HG03432 (cell line): ENCODE measurements at regions not wholly inside any gene's neighbourhood (a gene's known extent, or its start where the extent isn't known, plus 50 kb on each side); places are given as distances from the start of the nearest gene placed in this dataset.
A peak's percentile ranks its signal among the peaks of the same experiment; 100 is the strongest.

Experiments
- ATAC-seq: cut with Tn5 transposase; IDR thresholded peaks from one replicate; pipeline ENCODE4 v1.9.1; 2021; ENCODE audit warnings: mild to moderate bottlenecking, moderate library complexity; ENCODE audit not compliant: unreplicated experiment

GRCh38 chr5:159833846-159834245 is 82.4 kb upstream of the ADRA1B start:
- ATAC-seq: no peak

- no peak for ATAC-seq
These were observed 80.7 kb upstream of the ADRA1B start for GRCh38 chr5:159835548-159835947.

- no peak for ATAC-seq
These were observed 79.6 kb upstream of the ADRA1B start for GRCh38 chr5:159836691-159837090.

- ATAC-seq: no peak
These were observed 78.4 kb upstream of the ADRA1B start for GRCh38 chr5:159837860-159838259.

DNA sequence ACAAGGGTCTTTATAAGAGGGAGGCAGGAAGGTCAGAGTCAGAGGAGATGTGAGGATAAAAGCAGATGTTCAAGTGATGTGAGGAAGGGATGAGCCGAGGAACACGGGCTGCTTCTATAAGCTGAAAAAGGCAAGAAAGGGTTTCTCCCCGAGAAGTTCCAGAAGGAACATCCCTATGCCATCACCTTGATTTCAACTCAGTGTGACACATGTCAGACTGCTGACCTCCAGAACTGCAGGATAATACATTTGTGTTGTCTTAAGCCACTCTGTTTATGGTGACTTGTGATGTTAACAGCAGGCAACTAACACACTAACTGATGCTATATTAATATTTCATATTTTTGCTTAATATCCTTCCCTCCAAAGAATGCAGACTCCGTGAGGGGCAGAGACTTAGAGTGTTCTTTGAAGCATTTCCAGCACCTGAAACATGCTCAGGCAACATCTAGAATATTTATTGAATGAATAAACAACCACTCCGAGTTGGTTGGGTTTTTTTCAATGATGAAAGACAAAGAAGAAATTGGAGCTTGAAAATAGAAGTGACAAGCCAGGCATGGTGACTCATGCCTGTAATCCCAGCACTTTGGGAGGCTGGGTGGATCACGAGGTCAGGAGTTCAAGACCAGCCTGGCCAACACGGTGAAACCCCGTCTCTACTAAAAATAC is 77.6 kb upstream of the ADRA1B start:
- no peak for ATAC-seq

DNA sequence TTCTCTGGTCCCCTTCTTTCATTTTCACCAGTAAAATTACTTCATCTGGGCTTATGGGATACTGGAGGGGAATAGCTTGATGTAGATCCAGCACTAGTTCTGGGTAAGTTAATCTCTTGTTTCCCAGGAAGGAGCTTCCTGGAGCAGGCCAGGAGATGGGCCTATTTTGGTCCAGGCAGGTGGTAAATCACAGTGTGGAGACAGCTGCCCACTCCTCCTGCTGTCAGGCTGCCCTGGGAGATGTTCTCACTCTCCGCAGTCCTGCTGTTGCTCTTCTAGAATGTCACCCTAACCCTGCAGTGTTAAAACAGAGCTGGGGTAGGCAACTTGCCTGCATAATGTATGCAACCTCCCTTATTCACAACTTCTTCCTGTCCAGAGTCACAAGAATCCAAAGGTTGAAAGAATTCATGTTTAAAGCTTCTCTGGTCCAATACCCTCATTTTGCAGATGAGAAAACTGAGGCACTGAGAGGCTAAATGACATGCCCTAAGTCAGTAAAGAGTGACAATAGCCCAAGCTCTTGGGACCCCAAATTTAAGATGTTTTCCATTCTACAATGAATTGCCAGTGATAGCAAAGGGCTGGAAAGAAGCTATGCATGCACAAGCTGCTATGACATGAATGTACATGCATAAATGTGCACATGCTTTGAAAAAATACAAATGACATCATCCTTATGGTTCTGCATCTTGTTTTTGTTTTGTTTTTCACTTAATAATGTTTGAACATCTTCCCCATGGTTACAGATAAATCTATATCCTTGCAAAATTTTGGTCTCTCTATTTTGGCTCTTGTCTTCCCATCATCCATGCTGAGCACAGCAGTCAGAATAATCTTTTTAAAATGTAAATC is 71.8 kb upstream of the ADRA1B start:
- no peak for ATAC-seq

- ATAC-seq: no peak
These were observed 66.7 kb upstream of the ADRA1B start for GRCh38 chr5:159849437-159850083.

GRCh38 chr5:159850160-159850559 is 66.1 kb upstream of the ADRA1B start:
- no peak for ATAC-seq

DNA sequence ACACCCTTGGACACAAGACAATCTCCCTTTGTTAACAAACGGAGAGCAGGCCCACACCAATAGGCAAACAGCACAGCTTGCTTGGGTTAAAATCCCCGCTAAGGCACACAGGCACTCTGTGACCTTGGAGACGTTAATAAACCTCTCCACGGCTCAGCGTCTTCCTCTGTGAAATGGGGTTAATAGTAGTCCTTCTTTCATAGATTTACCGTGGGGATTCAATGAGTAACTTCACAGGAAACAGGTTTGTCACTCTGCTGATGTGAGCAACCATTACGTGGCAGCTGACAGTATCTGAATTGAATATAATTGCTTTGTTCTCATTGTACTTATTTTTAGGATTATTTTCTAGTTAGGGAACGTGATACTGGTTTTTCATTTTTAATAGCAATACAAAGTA is 65.2 kb upstream of the ADRA1B start:
- no peak for ATAC-seq

DNA sequence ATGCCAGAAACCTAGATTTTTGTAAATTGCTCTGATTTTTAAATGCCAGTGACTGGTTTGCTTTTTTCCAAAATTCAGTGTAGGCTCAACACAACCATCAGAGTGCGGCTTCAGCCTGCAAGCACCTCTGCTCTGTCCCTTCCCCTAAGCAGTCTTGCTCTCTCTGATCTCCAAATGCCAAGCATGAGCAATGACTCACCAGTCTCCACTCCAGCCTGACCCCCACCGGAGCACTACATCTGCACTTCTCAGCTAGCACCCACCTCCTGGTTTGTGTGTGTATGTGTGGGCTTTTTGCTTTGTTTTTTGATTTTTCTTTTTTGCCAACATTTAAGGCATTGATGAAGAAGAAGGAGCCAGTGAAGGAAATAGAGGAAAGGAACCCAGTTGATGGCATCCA is 61.4 kb upstream of the ADRA1B start:
- no peak for ATAC-seq

GRCh38 chr5:159855476-159856191 is 60.6 kb upstream of the ADRA1B start:
- ATAC-seq: no peak

DNA sequence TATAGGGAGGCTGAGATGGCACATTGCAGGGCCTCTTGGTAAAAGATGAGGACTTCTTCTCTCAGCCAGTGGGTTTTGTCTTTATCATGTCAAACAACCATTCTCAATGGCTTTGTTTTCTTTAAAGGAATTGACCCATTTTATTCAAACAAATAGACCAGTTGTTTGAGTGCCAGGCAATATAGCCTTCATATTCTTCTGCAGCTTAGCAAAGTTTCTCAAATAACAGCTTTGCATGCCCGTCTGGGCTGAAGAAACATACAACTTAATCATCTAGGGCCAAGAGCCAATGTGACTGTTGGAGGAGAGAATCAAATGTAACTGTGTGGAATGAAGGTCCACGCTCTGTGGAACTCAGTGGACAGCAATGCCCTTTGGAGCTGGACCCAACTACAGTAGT is 57.4 kb upstream of the ADRA1B start:
- no peak for ATAC-seq

DNA sequence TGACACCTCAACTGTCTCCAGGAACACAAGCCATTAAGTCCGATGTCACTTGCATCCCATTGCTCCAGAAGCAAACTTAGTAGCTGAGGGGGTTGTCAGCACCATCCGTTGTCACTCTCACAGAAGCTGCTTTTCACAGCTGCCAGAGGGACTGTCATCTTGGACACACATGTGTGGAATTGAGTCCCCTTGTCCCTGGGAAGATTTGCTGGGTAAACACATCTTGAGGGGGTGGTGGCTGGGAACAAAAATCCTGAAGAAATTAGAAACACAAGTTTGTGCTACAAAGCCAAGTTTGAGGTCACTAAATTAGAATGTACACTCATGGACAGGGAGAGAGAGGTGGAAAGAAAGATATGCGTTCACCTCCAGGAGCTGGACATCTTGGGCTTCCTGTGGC is 55.2 kb upstream of the ADRA1B start:
- no peak for ATAC-seq

DNA sequence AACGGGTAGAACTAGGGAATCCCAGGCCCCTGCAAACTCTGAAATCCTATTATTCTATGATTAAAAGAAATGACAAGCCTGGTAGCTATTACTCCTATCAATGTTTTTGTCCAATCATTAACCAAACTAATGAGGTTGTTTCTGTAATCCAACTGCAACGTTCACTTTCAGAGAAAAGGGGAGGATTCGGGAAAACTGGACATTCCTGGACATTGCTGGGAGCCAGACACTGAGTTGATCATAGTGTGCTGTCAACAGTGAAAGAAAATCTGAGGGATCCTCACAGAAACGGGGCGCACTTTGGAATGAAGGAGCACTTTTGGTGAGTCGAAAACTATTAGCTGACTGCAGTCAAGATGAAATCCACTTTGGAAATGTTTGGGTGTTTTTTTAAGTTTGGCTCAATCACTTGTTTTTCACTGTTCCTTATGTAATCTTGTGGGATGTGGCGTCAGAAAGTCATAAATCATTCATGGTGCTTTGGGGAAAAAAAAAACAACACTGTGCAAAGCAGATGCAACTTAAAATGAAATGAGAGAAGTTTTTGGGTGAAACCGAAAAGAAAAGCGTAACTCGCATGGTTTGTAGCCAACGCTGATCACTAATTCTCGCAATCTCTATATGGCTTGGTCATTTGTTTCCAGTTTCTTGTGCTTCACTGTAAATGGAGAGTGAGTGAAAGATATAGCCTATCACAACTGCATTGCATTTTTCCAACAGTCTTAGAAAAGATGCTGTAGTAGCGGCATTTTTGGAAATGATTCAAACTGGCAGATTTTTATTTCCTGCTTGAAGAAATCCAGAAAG is 51.2 kb upstream of the ADRA1B start:
- peak; percentile 92 for ATAC-seq

DNA sequence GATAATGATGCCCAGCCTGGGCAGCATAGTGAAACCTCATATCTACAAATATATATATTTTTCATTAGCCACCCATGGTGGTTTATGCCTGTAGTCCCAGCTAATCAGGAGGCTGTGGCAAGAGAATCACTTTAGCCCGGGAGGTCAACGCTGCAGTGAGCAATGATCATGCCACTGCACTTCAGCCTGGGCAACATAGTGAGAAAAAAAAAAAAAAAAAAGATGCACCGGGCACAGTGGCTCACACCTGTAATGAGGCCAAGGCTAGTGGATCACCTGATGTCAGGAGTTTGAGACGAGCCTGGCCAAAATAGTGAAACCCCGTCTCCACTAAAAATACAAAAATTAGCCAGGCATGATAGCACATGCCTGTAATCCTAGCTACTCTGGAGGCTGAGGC is 50.2 kb upstream of the ADRA1B start:
- no peak for ATAC-seq
